SK-N-SH treated with all-trans-retinoic acid at 6 μM for 48 hours (cell line): ENCODE measurements at regions not wholly inside any gene's neighbourhood (a gene's known extent, or its start where the extent isn't known, plus 50 kb on each side); places are given as distances from the start of the nearest gene placed in this dataset.

Experiments used
- ARNTL ChIP-seq: fragments of 450-650 bp; formaldehyde crosslinking; IDR thresholded peaks from 2 replicates; pipeline ENCODE4 v1.5.0; 2020; ENCODE audit warnings: low read depth, mild to moderate bottlenecking, moderate library complexity, borderline replicate concordance
- CSDC2 ChIP-seq: fragments of 250-450 bp; sonication (Bioruptor Pico); IDR thresholded peaks from 2 replicates; pipeline ENCODE4 v1.5.0; 2020; ENCODE audit warnings: mild to moderate bottlenecking, moderate library complexity
- ZC3H10 ChIP-seq: fragments of 250-450 bp; sonication (Bioruptor Pico); IDR thresholded peaks from 2 replicates; pipeline ENCODE4 v1.5.1; 2021; ENCODE audit warnings: mild to moderate bottlenecking, moderate library complexity
- TF ChIP-seq, protein P1 (sequence below): fragments of 250-450 bp; sonication (Bioruptor Pico); IDR thresholded peaks from 2 replicates; pipeline ENCODE4 v1.8.0; 2020; ENCODE audit warnings: mild to moderate bottlenecking, moderate library complexity, borderline replicate concordance
- TF ChIP-seq, protein P2 (sequence below): fragments of 250-450 bp; sonication (Bioruptor Pico); IDR thresholded peaks from 2 replicates; pipeline ENCODE4 v1.5.1; 2021; ENCODE audit warnings: mild to moderate bottlenecking, moderate library complexity

DNA sequence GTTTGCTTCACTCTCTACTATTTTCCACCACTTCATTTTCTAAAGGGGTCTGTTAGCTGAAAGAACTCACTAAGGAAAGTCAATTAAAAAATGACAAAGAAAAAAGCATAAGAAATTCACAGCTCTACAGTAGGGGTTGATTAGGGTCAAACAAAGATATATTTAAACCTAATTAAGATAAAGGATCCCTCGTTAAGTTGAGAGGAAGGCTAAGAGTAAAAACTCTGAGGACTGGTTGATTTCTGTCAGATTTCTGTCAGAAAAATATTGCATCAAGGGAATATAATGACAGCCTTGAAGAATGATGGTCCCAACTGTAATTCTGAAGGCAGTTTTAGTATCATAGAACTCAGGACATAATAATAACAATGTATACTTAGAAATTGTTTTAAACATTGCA is 218.0 kb downstream of the QDPR start:
- TF ChIP-seq, protein P1, sequence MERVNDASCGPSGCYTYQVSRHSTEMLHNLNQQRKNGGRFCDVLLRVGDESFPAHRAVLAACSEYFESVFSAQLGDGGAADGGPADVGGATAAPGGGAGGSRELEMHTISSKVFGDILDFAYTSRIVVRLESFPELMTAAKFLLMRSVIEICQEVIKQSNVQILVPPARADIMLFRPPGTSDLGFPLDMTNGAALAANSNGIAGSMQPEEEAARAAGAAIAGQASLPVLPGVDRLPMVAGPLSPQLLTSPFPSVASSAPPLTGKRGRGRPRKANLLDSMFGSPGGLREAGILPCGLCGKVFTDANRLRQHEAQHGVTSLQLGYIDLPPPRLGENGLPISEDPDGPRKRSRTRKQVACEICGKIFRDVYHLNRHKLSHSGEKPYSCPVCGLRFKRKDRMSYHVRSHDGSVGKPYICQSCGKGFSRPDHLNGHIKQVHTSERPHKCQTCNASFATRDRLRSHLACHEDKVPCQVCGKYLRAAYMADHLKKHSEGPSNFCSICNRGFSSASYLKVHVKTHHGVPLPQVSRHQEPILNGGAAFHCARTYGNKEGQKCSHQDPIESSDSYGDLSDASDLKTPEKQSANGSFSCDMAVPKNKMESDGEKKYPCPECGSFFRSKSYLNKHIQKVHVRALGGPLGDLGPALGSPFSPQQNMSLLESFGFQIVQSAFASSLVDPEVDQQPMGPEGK (CRISPR knock-in tag) = no peak
- TF ChIP-seq ARNTL (no peak), CSDC2 (CRISPR knock-in tag) (no peak), ZC3H10 (CRISPR knock-in tag) (no peak)
- TF ChIP-seq, protein P2, sequence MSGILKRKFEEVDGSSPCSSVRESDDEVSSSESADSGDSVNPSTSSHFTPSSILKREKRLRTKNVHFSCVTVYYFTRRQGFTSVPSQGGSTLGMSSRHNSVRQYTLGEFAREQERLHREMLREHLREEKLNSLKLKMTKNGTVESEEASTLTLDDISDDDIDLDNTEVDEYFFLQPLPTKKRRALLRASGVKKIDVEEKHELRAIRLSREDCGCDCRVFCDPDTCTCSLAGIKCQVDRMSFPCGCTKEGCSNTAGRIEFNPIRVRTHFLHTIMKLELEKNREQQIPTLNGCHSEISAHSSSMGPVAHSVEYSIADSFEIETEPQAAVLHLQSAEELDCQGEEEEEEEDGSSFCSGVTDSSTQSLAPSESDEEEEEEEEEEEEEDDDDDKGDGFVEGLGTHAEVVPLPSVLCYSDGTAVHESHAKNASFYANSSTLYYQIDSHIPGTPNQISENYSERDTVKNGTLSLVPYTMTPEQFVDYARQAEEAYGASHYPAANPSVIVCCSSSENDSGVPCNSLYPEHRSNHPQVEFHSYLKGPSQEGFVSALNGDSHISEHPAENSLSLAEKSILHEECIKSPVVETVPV (CRISPR knock-in tag) = no peak
